ENCODE measurements at regions not wholly inside any gene's neighbourhood (a gene's known extent, or its start where the extent isn't known, plus 50 kb on each side); places are given as distances from the start of the nearest gene placed in this dataset.

DNA sequence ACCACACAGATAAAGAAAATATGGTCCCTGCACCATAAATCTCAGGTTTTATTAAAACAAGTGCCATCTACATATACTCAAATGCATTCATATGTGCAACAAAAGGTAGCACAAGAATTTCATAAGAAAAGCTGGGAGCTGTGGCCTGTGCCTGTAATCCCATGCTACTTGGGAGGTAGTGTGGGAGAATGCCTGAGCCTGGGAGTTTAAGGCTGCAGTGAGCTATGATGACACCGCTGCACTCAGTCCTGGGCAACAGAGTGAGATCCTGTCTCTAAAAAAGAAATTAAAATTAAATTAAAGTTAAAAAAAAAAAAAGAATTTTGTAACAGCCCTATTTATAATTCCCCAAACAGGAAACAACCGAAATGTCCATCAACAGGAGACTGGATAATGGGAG is 81.3 kb upstream of the JADE1 start:
- TF ChIP-seq EZH2 (IDR thresholded peaks at IDR 0.05; ENCODE audit: insufficient read depth, poor library complexity, severe bottlenecking) = no peak
- no peak for TF ChIP-seq EZH2phosphoT487 (IDR thresholded peaks at IDR 0.05; ENCODE audit: insufficient read depth, low read depth)

Data from GM23248 (cell line).